ENCODE measurements at regions not wholly inside any gene's neighbourhood (a gene's known extent, or its start where the extent isn't known, plus 50 kb on each side); places are given as distances from the start of the nearest gene placed in this dataset.

DNA sequence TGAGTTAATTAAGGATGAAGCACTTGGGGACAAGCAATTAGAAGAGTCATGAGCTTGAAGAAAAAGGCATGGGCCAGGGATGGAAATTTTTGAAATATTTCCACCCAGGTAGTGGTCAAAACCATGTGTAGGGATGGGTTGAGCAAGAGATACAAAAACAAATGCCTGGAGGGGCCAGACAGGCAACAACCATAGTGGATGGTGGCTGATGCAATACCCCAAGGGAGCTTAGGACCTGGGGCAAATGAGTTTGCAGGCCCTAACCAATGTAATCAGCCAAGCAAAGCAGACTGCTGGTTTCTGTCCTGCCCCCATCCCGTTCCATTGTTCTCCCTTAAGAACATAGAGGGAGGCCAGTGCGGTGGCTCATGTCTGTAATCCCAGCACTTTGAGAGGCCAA, 119.1 kb upstream of the FGGY start:
- intact Hi-C loops (cut with micrococcal nuclease; ENCODE audit: unreplicated experiment), result no loop called here
- H3K36me3 ChIP-seq (ENCODE audit: control insufficient read depth, insufficient read depth, low read length), result no peaks in the 10 kb centered on the region

DNA sequence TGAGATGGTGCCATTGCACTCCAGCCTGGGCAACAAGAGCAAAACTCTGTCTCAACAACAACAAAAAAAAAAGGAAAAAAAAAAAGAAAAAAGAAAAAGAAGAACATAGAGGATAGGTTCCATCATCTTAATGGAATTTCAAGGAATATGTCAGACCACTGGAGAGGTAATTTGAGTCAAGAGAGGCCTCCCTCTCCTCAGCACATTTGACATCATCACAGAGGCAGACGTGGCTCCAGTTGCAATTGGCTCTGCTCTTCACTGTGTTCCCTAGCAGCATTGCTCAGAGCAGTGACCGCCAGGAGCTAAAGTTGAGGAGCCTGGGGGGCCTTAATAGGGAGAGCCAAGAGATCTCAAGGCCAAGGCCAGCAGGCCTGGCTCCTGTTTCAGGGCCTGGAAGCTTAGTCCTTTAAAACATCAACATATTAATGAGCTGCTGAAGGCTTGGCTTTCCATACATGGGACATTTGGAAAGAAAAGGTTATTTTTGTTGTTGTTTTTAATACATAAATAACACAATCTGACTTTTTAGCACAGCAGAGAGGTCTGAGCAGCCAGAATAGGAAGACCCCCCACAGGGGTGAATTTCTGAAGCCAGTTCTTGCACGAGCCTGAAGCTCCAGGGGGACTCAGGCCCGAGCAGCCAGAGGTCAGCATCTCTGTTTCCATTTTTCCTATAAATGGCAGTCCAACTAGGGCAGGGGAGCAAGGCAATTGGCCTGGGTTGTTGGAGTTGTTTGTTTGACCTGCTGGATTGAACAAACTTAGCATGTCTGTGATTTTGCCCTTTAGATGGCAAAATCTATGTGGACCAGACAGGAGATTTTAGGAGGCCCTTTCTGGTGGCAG, 118.3 kb upstream of the FGGY start:
- ChIA-PET CTCF (no interaction called here), POLR2A (interaction anchor here (0.6 kb wide), 1 partner anchor 44 kb away, joined by 9 read pairs; no protein-coding TSS in a partner anchor)
- Histone ChIP-seq H3K36me3 (ENCODE audit: control insufficient read depth, insufficient read depth, low read length) (no peaks in the 10 kb centered on the region), H3K4me1 (ENCODE audit: control insufficient read depth, insufficient read depth, low read length) (no peaks in the 10 kb centered on the region), H3K27me3 (ENCODE audit: control insufficient read depth, insufficient read depth, low read length) (no peaks in the 10 kb centered on the region), H3K27ac (ENCODE audit: low read length) (no peak overlapping the region), H3K4me3 (ENCODE audit: low read depth in 2 of 2, low read length in 2 of 2) (no peak overlapping the region), H3K9me3 (ENCODE audit: control insufficient read depth, insufficient read depth, low read depth, low read length) (no peaks in the 10 kb centered on the region)
- no peak for DNase-seq (ENCODE audit: low read depth, low spot score)
- intact Hi-C loops (cut with micrococcal nuclease; ENCODE audit: unreplicated experiment), result no loop called here
- in situ Hi-C loops (cut with HindIII; ENCODE audit: low pct_unique_long_range_greater_than_20kb, low sequenced_read_pairs), result no loop called here
- TF ChIP-seq, protein P1, sequence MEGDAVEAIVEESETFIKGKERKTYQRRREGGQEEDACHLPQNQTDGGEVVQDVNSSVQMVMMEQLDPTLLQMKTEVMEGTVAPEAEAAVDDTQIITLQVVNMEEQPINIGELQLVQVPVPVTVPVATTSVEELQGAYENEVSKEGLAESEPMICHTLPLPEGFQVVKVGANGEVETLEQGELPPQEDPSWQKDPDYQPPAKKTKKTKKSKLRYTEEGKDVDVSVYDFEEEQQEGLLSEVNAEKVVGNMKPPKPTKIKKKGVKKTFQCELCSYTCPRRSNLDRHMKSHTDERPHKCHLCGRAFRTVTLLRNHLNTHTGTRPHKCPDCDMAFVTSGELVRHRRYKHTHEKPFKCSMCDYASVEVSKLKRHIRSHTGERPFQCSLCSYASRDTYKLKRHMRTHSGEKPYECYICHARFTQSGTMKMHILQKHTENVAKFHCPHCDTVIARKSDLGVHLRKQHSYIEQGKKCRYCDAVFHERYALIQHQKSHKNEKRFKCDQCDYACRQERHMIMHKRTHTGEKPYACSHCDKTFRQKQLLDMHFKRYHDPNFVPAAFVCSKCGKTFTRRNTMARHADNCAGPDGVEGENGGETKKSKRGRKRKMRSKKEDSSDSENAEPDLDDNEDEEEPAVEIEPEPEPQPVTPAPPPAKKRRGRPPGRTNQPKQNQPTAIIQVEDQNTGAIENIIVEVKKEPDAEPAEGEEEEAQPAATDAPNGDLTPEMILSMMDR (IDR thresholded peaks at IDR 0.05), result no peak
- TF ChIP-seq TCF7L2 (IDR thresholded peaks at IDR 0.05; ENCODE audit: low read depth, low read length) (no peak), SIN3A (IDR thresholded peaks at IDR 0.05; ENCODE audit: borderline replicate concordance, insufficient read depth, low read depth, low read length) (no peak), POLR2AphosphoS5 (IDR thresholded peaks at IDR 0.05; ENCODE audit: low read depth, low read length) (no peak)
- TF ChIP-seq, protein P2, sequence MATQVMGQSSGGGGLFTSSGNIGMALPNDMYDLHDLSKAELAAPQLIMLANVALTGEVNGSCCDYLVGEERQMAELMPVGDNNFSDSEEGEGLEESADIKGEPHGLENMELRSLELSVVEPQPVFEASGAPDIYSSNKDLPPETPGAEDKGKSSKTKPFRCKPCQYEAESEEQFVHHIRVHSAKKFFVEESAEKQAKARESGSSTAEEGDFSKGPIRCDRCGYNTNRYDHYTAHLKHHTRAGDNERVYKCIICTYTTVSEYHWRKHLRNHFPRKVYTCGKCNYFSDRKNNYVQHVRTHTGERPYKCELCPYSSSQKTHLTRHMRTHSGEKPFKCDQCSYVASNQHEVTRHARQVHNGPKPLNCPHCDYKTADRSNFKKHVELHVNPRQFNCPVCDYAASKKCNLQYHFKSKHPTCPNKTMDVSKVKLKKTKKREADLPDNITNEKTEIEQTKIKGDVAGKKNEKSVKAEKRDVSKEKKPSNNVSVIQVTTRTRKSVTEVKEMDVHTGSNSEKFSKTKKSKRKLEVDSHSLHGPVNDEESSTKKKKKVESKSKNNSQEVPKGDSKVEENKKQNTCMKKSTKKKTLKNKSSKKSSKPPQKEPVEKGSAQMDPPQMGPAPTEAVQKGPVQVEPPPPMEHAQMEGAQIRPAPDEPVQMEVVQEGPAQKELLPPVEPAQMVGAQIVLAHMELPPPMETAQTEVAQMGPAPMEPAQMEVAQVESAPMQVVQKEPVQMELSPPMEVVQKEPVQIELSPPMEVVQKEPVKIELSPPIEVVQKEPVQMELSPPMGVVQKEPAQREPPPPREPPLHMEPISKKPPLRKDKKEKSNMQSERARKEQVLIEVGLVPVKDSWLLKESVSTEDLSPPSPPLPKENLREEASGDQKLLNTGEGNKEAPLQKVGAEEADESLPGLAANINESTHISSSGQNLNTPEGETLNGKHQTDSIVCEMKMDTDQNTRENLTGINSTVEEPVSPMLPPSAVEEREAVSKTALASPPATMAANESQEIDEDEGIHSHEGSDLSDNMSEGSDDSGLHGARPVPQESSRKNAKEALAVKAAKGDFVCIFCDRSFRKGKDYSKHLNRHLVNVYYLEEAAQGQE (IDR thresholded peaks at IDR 0.05; ENCODE audit: insufficient read depth in 1 of 2, low read depth in 2 of 2, low read length in 1 of 2), result no peak
- no TSS peak for BruUV-seq (replicated peaks)
- no peak for ATAC-seq

More for the DNA sequence above, 119.1 kb upstream of the FGGY start:
- no peak overlapping the region for H3K4me3 ChIP-seq (ENCODE audit: low read depth in 2 of 2, low read length in 2 of 2)
- H3K27ac ChIP-seq (ENCODE audit: low read length), result no peak overlapping the region
- TF ChIP-seq SIN3A (IDR thresholded peaks at IDR 0.05; ENCODE audit: borderline replicate concordance, insufficient read depth, low read depth, low read length), result no peak
- TF ChIP-seq TCF7L2 (IDR thresholded peaks at IDR 0.05; ENCODE audit: low read depth, low read length), result no peak
- TF ChIP-seq POLR2AphosphoS5 (IDR thresholded peaks at IDR 0.05; ENCODE audit: low read depth, low read length), result no peak
- TF ChIP-seq, protein P1 (IDR thresholded peaks at IDR 0.05), result no peak
- TF ChIP-seq, protein P2 (IDR thresholded peaks at IDR 0.05; ENCODE audit: insufficient read depth in 1 of 2, low read depth in 2 of 2, low read length in 1 of 2), result no peak
- no peaks in the 10 kb centered on the region for H3K4me1 ChIP-seq (ENCODE audit: control insufficient read depth, insufficient read depth, low read length)
- DNase-seq (ENCODE audit: low read depth, low spot score) (no peak), ATAC-seq (no peak)
- ChIA-PET CTCF (interaction anchor here (0.7 kb wide), 1 partner anchor 19 kb away, joined by 5 read pairs; no protein-coding TSS in a partner anchor), POLR2A (no interaction called here)
- in situ Hi-C loops (cut with HindIII; ENCODE audit: low pct_unique_long_range_greater_than_20kb, low sequenced_read_pairs), result no loop called here
- BruUV-seq (replicated peaks), result no TSS peak
- H3K27me3 ChIP-seq (ENCODE audit: control insufficient read depth, insufficient read depth, low read length), result no peaks in the 10 kb centered on the region
- no peaks in the 10 kb centered on the region for H3K9me3 ChIP-seq (ENCODE audit: control insufficient read depth, insufficient read depth, low read depth, low read length)
